Ishikawa (cell line): ENCODE measurements at regions not wholly inside any gene's neighbourhood (a gene's known extent, or its start where the extent isn't known, plus 50 kb on each side); places are given as distances from the start of the nearest gene placed in this dataset.

ENCODE experiments used
- CEBPB ChIP-seq: IDR thresholded peaks from 2 replicates; pipeline ENCODE4 v1.6.1; 2012
- EGR1 ChIP-seq: IDR thresholded peaks from 2 replicates; pipeline ENCODE4 v1.6.1; 2012
- NFIC ChIP-seq: IDR thresholded peaks from 2 replicates; pipeline ENCODE4 v1.6.1; 2012
- RAD21 ChIP-seq: IDR thresholded peaks from 2 replicates; pipeline ENCODE4 v1.6.1; 2012; ENCODE audit warnings: low read depth
- TAF1 ChIP-seq: IDR thresholded peaks from 2 replicates; pipeline ENCODE4 v1.6.1; 2012; ENCODE audit warnings: low read depth, mild to moderate bottlenecking
- TEAD4 ChIP-seq: IDR thresholded peaks from 2 replicates; pipeline ENCODE4 v1.6.1; 2012
- YY1 ChIP-seq: IDR thresholded peaks from 2 replicates; pipeline ENCODE4 v1.6.1; 2012; ENCODE audit warnings: low read depth
- TF ChIP-seq, protein P1 (sequence below): IDR thresholded peaks from 2 replicates; pipeline ENCODE4 v1.6.1; 2012; ENCODE audit warnings: low read depth, mild to moderate bottlenecking
- TF ChIP-seq, protein P2 (sequence below): IDR thresholded peaks from 2 replicates; pipeline ENCODE4 v1.6.1; 2012

DNA sequence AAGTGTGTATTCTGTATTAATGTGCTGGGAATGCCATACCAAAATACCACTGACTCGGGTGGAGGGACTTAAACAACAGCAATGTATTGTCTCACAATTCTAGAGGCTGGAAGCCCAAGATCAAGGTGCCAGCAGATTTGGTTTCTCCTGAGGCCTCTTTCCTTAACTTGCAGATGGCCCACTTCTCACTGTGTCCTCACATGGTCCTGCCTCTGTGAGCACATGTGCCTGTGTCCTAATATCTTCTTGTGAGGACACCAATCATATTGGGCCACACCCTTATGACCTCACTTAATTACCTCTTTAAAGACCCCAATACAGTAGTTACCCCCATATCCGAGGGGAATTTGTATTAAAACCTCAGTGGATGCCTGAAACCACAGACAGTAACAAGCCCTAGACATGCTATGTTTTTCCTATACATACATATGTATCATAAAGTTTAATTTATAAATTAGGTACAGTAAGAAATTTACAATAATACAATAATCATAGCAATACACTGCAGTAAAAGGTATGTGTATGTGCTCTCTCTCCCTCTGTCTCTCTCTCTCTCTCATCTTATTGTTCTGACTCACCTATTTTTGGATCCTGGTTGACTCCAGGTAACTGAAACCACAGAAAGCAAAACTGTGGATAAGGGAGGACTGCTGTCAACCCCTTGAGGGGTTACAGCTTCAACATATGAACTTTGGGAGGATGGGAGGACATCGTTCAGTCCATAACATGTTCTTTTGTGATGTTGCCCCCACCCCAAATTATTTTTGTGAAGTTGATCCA lies 174.3 kb downstream of the IRS2 start:
- TF ChIP-seq CEBPB: no peak
- TF ChIP-seq, protein P1, sequence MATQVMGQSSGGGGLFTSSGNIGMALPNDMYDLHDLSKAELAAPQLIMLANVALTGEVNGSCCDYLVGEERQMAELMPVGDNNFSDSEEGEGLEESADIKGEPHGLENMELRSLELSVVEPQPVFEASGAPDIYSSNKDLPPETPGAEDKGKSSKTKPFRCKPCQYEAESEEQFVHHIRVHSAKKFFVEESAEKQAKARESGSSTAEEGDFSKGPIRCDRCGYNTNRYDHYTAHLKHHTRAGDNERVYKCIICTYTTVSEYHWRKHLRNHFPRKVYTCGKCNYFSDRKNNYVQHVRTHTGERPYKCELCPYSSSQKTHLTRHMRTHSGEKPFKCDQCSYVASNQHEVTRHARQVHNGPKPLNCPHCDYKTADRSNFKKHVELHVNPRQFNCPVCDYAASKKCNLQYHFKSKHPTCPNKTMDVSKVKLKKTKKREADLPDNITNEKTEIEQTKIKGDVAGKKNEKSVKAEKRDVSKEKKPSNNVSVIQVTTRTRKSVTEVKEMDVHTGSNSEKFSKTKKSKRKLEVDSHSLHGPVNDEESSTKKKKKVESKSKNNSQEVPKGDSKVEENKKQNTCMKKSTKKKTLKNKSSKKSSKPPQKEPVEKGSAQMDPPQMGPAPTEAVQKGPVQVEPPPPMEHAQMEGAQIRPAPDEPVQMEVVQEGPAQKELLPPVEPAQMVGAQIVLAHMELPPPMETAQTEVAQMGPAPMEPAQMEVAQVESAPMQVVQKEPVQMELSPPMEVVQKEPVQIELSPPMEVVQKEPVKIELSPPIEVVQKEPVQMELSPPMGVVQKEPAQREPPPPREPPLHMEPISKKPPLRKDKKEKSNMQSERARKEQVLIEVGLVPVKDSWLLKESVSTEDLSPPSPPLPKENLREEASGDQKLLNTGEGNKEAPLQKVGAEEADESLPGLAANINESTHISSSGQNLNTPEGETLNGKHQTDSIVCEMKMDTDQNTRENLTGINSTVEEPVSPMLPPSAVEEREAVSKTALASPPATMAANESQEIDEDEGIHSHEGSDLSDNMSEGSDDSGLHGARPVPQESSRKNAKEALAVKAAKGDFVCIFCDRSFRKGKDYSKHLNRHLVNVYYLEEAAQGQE: no peak
- TF ChIP-seq, protein P2, sequence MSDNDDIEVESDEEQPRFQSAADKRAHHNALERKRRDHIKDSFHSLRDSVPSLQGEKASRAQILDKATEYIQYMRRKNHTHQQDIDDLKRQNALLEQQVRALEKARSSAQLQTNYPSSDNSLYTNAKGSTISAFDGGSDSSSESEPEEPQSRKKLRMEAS: no peak
- TF ChIP-seq NFIC: no peak
- TF ChIP-seq YY1: no peak
- no peak for TF ChIP-seq TAF1
- no peak for TF ChIP-seq RAD21
- TF ChIP-seq EGR1: no peak
- TF ChIP-seq TEAD4: no peak
